ENCODE measurements at regions not wholly inside any gene's neighbourhood (a gene's known extent, or its start where the extent isn't known, plus 50 kb on each side); places are given as distances from the start of the nearest gene placed in this dataset.

DNA sequence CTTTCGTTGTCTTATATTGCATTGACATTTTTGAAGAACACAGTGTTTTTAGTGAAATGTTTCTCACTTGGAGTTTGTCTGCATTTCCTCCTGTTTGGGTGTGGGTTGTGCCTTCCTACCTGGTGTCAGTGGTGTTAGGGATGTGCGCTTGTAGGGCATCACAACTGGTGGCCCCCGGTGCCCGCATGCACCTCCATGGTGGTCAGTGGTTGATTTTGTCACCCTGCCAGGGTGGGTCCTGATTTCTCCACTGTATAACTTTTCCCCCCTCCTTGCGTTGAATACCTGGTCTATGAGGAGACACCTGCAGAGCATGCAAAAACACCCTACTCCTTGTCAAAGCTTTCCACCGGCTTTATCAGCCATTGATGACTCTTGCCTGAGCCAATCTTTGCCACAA, 132.9 kb downstream of the BARX1 start:
- DNase-seq = no peak
- no peaks in the 10 kb centered on the region for H3K4me1 ChIP-seq
- H3K36me3 ChIP-seq = no peaks in the 10 kb centered on the region
- intact Hi-C loops (cut with DNase I) = no loop called here
- H3K9me3 ChIP-seq = no peaks in the 10 kb centered on the region
- no peak overlapping the region for H3K4me3 ChIP-seq
- H3K27me3 ChIP-seq = no peaks in the 10 kb centered on the region
- no peak overlapping the region for H3K27ac ChIP-seq
- TF ChIP-seq, protein P1, sequence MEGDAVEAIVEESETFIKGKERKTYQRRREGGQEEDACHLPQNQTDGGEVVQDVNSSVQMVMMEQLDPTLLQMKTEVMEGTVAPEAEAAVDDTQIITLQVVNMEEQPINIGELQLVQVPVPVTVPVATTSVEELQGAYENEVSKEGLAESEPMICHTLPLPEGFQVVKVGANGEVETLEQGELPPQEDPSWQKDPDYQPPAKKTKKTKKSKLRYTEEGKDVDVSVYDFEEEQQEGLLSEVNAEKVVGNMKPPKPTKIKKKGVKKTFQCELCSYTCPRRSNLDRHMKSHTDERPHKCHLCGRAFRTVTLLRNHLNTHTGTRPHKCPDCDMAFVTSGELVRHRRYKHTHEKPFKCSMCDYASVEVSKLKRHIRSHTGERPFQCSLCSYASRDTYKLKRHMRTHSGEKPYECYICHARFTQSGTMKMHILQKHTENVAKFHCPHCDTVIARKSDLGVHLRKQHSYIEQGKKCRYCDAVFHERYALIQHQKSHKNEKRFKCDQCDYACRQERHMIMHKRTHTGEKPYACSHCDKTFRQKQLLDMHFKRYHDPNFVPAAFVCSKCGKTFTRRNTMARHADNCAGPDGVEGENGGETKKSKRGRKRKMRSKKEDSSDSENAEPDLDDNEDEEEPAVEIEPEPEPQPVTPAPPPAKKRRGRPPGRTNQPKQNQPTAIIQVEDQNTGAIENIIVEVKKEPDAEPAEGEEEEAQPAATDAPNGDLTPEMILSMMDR (IDR thresholded peaks at IDR 0.05) = no peak
- no peak overlapping the region for H3K9ac ChIP-seq (ENCODE audit: low read depth in 2 of 2, low read length in 2 of 2)

DNA sequence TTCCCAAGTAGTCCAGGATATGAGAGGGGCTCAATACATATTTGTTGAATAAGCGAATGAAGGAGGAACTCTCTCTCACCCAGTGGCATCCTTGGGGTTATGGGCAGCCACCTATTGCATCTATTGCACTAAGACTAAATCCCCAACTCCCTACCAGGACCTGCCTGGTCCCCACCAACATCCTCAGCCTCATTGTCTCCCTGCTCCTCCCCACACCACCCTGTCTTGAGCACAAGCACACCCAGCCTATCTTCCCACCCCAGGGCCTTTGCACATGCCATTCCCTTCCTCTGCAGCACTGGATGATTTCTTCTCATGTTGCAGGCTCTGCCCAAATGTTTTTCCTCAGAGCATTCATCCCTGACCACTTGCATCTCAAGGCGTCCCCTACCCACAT, 133.8 kb downstream of the BARX1 start:
- TF ChIP-seq, protein P1 (IDR thresholded peaks at IDR 0.05) = no peak

DNA sequence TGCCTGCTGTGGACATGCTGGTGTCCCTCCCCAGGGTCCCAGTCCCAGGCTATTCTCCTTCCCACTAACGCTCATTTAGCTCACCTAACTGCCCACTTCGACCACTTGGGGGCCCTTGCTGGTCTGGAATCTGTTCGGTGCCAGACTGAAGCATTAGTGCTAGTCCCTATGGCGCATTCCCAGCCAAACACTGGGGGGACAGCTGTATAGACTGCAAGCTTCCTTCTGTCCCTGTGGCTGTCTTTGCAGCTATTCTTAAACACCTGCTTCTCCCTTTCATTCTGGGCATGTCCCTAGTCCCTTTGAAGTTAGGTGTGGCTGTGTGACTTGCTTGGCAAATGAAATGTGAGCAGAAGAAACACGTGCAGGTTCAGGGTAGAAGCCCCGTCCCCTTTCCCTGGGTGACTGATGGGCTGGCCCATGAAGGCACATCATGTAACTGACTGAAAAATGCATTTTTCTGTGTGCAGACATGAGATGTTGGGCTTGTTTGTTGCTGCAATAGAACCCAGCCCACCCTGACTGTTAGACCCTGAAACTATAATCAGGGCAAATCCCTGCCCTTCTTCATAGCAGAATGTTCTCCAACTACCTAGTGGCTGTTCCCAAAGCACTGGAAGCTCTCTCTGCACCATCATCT, 134.4 kb downstream of the BARX1 start:
- intact Hi-C loops (cut with DNase I) = no loop called here
- Histone ChIP-seq H3K36me3 (no peaks in the 10 kb centered on the region), H3K4me1 (no peaks in the 10 kb centered on the region), H3K9ac (ENCODE audit: low read depth in 2 of 2, low read length in 2 of 2) (no peak overlapping the region), H3K9me3 (no peaks in the 10 kb centered on the region), H3K27ac (no peak overlapping the region), H3K4me3 (no peak overlapping the region), H3K27me3 (no peaks in the 10 kb centered on the region)
- no peak for DNase-seq
- TF ChIP-seq, protein P1 (IDR thresholded peaks at IDR 0.05) = no peak

More for the DNA sequence above, 133.8 kb downstream of the BARX1 start:
- Histone ChIP-seq H3K27me3 (no peaks in the 10 kb centered on the region), H3K9ac (ENCODE audit: low read depth in 2 of 2, low read length in 2 of 2) (no peak overlapping the region), H3K4me3 (no peak overlapping the region), H3K27ac (no peak overlapping the region), H3K4me1 (no peaks in the 10 kb centered on the region), H3K9me3 (no peaks in the 10 kb centered on the region), H3K36me3 (no peaks in the 10 kb centered on the region)
- no peak for DNase-seq
- intact Hi-C loops (cut with DNase I) = no loop called here

DNA sequence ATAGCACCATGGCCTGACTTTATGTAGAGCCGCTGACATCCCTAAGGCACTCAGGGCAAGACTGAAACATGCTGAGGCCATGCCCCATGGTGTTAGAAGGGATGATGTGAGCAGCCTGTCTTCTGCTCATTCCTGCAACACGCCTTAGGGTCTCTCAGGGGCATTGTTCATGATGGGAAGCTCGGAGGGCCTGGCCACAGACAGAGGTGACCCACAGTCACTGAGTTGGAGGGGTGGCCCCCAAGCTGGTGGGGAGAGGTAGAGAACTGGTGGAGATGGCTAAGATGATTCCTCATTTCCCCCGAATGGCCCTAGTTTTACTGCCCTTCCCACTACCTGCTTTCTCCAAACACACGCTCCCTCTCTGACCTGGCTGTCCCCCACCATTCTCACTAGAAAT, 135.2 kb downstream of the BARX1 start:
- no peak for DNase-seq
- no peak overlapping the region for H3K9ac ChIP-seq (ENCODE audit: low read depth in 2 of 2, low read length in 2 of 2)
- no peaks in the 10 kb centered on the region for H3K36me3 ChIP-seq
- TF ChIP-seq, protein P1 (IDR thresholded peaks at IDR 0.05) = no peak
- H3K4me1 ChIP-seq = no peaks in the 10 kb centered on the region
- no peaks in the 10 kb centered on the region for H3K9me3 ChIP-seq
- no peaks in the 10 kb centered on the region for H3K27me3 ChIP-seq
- intact Hi-C loops (cut with DNase I) = no loop called here
- no peak overlapping the region for H3K4me3 ChIP-seq
- no peak overlapping the region for H3K27ac ChIP-seq

DNA sequence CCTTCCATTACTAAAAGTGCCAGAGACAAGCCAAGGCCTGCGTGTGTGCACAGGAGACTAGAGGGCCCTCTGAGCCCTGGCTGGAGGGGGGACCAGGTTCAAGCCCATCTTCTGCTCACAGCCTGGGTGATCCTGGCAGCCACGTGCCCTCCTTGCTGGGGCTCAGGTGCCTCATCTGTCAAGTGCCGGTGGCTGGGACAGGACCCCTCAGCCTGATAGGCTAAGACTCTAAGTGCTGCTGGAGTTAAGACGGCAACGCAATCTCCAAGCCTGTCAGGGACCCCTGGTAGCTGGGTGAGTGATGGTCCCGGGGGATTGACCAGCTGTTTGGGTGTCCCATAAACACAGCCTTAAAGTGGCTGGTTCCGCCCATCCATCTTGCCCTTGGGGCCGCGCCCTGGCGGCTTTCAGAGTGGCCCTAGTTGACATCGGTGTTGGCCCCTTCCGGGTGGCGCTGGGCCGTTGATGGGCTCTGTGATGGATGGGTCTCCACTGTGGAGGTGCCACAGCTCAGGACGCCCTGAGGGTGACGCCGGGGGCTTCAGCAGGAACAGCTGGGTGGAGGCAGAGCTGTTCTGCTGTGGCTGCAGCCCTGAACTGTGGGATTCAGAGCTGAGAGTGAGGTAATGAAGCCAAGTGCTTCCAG, 136.2 kb downstream of the BARX1 start:
- no peak overlapping the region for H3K9ac ChIP-seq (ENCODE audit: low read depth in 2 of 2, low read length in 2 of 2)
- TF ChIP-seq, protein P1 (IDR thresholded peaks at IDR 0.05) = no peak
- no peaks in the 10 kb centered on the region for H3K27me3 ChIP-seq
- H3K4me1 ChIP-seq = no peaks in the 10 kb centered on the region
- no peak overlapping the region for H3K4me3 ChIP-seq
- intact Hi-C loops (cut with DNase I) = no loop called here
- no peaks in the 10 kb centered on the region for H3K36me3 ChIP-seq
- no peaks in the 10 kb centered on the region for H3K9me3 ChIP-seq
- H3K27ac ChIP-seq = no peak overlapping the region
- no peak for DNase-seq

Data from colonic mucosa (tissue), 4 donors.